ENCODE measurements at regions not wholly inside any gene's neighbourhood (a gene's known extent, or its start where the extent isn't known, plus 50 kb on each side); places are given as distances from the start of the nearest gene placed in this dataset.
"Not testable (repeated sequence)": the region's sequence is repeated elsewhere in the genome, so short reads cannot be mapped to it uniquely, and the experiment has no call there.

GRCh38 chr5:27125856-27126255 is 87.5 kb upstream of the CDH9 start:
- TF ChIP-seq POLR2A (IDR thresholded peaks at IDR 0.05), result no peak
- TF ChIP-seq CTCF (IDR thresholded peaks at IDR 0.05), result no peak
- no peak for TF ChIP-seq POLR2AphosphoS5 (IDR thresholded peaks at IDR 0.05; ENCODE audit: insufficient read depth in 1 of 2, low read depth in 1 of 2)
- Histone ChIP-seq H3K4me1 (no peaks in the 10 kb centered on the region), H3K4me3 (no peak overlapping the region), H3K9me3 (no peaks in the 10 kb centered on the region), H3K36me3 (no peaks in the 10 kb centered on the region), H3K27me3 (no peaks in the 10 kb centered on the region), H3K27ac (no peak overlapping the region)
- no peak for DNase-seq (ENCODE audit: extremely low spot score in 2 of 2)
- intact Hi-C loops (cut with DNase I), result no loop called here

- no peaks in the 10 kb centered on the region for H3K9me3 ChIP-seq
- intact Hi-C loops (cut with DNase I), result no loop called here
- no peaks in the 10 kb centered on the region for H3K36me3 ChIP-seq
- no peak for DNase-seq (ENCODE audit: extremely low spot score in 2 of 2)
- H3K4me3 ChIP-seq, result no peak overlapping the region
- no peak overlapping the region for H3K27ac ChIP-seq
- TF ChIP-seq POLR2A (IDR thresholded peaks at IDR 0.05) (no peak), CTCF (IDR thresholded peaks at IDR 0.05) (no peak), POLR2AphosphoS5 (IDR thresholded peaks at IDR 0.05; ENCODE audit: insufficient read depth in 1 of 2, low read depth in 1 of 2) (no peak)
- no peaks in the 10 kb centered on the region for H3K4me1 ChIP-seq
- H3K27me3 ChIP-seq, result no peaks in the 10 kb centered on the region
Observed at GRCh38 chr5:27124590-27124989, 86.2 kb upstream of the CDH9 start.

- H3K27ac ChIP-seq; H3K4me1 ChIP-seq; H3K36me3 ChIP-seq; H3K9me3 ChIP-seq; H3K27me3 ChIP-seq; DNase-seq (ENCODE audit: extremely low spot score in 2 of 2); H3K4me3 ChIP-seq; intact Hi-C loops (cut with DNase I): not testable (repeated sequence)
Observed at GRCh38 chr5:27119736-27120321, 81.4 kb upstream of the CDH9 start.

GRCh38 chr5:27103486-27103885 is 65.1 kb upstream of the CDH9 start:
- Histone ChIP-seq H3K4me1 (no peaks in the 10 kb centered on the region), H3K9me3 (no peaks in the 10 kb centered on the region), H3K27ac (no peak overlapping the region), H3K36me3 (no peaks in the 10 kb centered on the region), H3K4me3 (no peak overlapping the region), H3K27me3 (no peaks in the 10 kb centered on the region)
- TF ChIP-seq POLR2AphosphoS5 (IDR thresholded peaks at IDR 0.05; ENCODE audit: insufficient read depth in 1 of 2, low read depth in 1 of 2) (no peak), POLR2A (IDR thresholded peaks at IDR 0.05) (no peak), CTCF (IDR thresholded peaks at IDR 0.05) (no peak)
- DNase-seq (ENCODE audit: extremely low spot score in 2 of 2), result no peak
- intact Hi-C loops (cut with DNase I), result no loop called here

- intact Hi-C loops (cut with DNase I); H3K4me1 ChIP-seq; DNase-seq (ENCODE audit: extremely low spot score in 2 of 2); H3K9me3 ChIP-seq; H3K27me3 ChIP-seq; H3K36me3 ChIP-seq; H3K4me3 ChIP-seq; H3K27ac ChIP-seq: not testable (repeated sequence)
Observed at GRCh38 chr5:27095761-27096160, 57.4 kb upstream of the CDH9 start.

GRCh38 chr5:27093279-27093678 is 54.9 kb upstream of the CDH9 start:
- Histone ChIP-seq H3K9me3 (no peaks in the 10 kb centered on the region), H3K4me3 (no peak overlapping the region), H3K4me1 (no peaks in the 10 kb centered on the region), H3K27ac (no peak overlapping the region), H3K27me3 (no peaks in the 10 kb centered on the region), H3K36me3 (no peaks in the 10 kb centered on the region)
- no peak for DNase-seq (ENCODE audit: extremely low spot score in 2 of 2)
- intact Hi-C loops (cut with DNase I), result no loop called here
- no peak for TF ChIP-seq CTCF (IDR thresholded peaks at IDR 0.05)
- no peak for TF ChIP-seq POLR2AphosphoS5 (IDR thresholded peaks at IDR 0.05; ENCODE audit: insufficient read depth in 1 of 2, low read depth in 1 of 2)
- no peak for TF ChIP-seq POLR2A (IDR thresholded peaks at IDR 0.05)
